ENCODE measurements at regions not wholly inside any gene's neighbourhood (a gene's known extent, or its start where the extent isn't known, plus 50 kb on each side); places are given as distances from the start of the nearest gene placed in this dataset.

- ChIA-PET CTCF (no interaction called here), POLR2A (no interaction called here)
- no peak overlapping the region for H3K4me3 ChIP-seq (ENCODE audit: low read depth, low read length)
- DNase-seq (ENCODE audit: low read depth): no peak
- TF ChIP-seq, protein P1, sequence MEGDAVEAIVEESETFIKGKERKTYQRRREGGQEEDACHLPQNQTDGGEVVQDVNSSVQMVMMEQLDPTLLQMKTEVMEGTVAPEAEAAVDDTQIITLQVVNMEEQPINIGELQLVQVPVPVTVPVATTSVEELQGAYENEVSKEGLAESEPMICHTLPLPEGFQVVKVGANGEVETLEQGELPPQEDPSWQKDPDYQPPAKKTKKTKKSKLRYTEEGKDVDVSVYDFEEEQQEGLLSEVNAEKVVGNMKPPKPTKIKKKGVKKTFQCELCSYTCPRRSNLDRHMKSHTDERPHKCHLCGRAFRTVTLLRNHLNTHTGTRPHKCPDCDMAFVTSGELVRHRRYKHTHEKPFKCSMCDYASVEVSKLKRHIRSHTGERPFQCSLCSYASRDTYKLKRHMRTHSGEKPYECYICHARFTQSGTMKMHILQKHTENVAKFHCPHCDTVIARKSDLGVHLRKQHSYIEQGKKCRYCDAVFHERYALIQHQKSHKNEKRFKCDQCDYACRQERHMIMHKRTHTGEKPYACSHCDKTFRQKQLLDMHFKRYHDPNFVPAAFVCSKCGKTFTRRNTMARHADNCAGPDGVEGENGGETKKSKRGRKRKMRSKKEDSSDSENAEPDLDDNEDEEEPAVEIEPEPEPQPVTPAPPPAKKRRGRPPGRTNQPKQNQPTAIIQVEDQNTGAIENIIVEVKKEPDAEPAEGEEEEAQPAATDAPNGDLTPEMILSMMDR (IDR thresholded peaks at IDR 0.05; ENCODE audit: insufficient read depth, low read depth, low read length): no peak
- no peaks in the 10 kb centered on the region for H3K27me3 ChIP-seq (ENCODE audit: control insufficient read depth, insufficient read depth, low read length)
- no peaks in the 10 kb centered on the region for H3K36me3 ChIP-seq (ENCODE audit: control insufficient read depth, insufficient read depth, low read length)
Measured at GRCh38 chrY:19098349-19098748, 324.8 kb upstream of the HSFY2 start.

DNA sequence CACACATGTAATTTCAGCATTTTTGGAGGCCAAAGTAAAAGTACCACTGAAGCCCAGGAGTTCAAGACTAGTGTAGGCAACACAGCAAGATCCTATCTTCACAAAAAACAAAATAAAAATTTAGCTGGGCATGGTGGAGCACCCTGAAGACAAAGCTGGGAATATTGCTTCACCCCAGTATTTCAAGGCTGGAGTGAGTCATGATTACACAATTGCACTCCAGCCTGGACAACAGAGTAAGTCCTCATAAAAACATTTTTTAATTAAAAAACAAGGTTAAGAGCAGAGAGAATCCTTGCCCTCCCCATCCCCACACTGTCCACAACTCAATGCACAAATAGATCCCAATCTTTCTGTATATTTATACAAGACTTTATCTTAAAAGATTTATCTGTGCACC, 321.9 kb upstream of the HSFY2 start:
- ChIA-PET CTCF (no interaction called here), POLR2A (no interaction called here)
- Histone ChIP-seq H3K4me3 (ENCODE audit: low read depth, low read length) (no peak overlapping the region), H3K27me3 (ENCODE audit: control insufficient read depth, insufficient read depth, low read length) (no peaks in the 10 kb centered on the region), H3K36me3 (ENCODE audit: control insufficient read depth, insufficient read depth, low read length) (no peaks in the 10 kb centered on the region)
- TF ChIP-seq, protein P1 (IDR thresholded peaks at IDR 0.05; ENCODE audit: insufficient read depth, low read depth, low read length): no peak
- no peak for DNase-seq (ENCODE audit: low read depth)

DNA sequence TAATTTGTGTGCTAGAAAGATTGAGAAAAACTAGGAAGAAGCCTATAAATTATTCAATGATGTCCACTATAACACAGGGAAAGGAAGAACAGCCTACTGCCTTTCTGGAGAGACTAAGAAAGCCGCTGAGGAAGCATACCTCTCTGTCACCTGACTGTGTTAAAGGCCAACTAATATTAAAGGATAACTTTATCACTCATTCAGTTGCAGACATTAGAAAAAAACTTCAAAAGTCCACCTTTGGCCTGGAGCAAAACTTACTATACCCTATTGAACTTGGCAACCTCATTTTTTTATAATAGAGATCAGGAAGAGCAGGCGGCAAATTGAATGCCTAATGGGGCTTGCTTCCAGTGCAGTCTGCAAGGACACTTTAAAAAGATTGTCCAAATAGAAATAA, 309.5 kb upstream of the HSFY2 start:
- H3K4me3 ChIP-seq (ENCODE audit: low read depth, low read length): no peak overlapping the region
- no peaks in the 10 kb centered on the region for H3K36me3 ChIP-seq (ENCODE audit: control insufficient read depth, insufficient read depth, low read length)
- ChIA-PET CTCF (no interaction called here), POLR2A (no interaction called here)
- TF ChIP-seq, protein P1 (IDR thresholded peaks at IDR 0.05; ENCODE audit: insufficient read depth, low read depth, low read length): no peak
- H3K27me3 ChIP-seq (ENCODE audit: control insufficient read depth, insufficient read depth, low read length): no peaks in the 10 kb centered on the region
- DNase-seq (ENCODE audit: low read depth): no peak

GRCh38 chrY:19077698-19078113, 304.2 kb upstream of the HSFY2 start:
- H3K27me3 ChIP-seq (ENCODE audit: control insufficient read depth, insufficient read depth, low read length): no peaks in the 10 kb centered on the region
- CTCF ChIA-PET: interaction anchor here (0.6 kb wide), 1 partner anchor 12 kb away, joined by 4 read pairs; no protein-coding TSS in a partner anchor
- POLR2A ChIA-PET: no interaction called here
- DNase-seq (ENCODE audit: low read depth): no peak
- peak overlapping the region; percentile 62 for H3K4me3 ChIP-seq (ENCODE audit: low read depth, low read length)
- H3K36me3 ChIP-seq (ENCODE audit: control insufficient read depth, insufficient read depth, low read length): no peaks in the 10 kb centered on the region
- TF ChIP-seq, protein P1 (IDR thresholded peaks at IDR 0.05; ENCODE audit: insufficient read depth, low read depth, low read length): peak; percentile 18; the same call in 1 of the 2 replicates

DNA sequence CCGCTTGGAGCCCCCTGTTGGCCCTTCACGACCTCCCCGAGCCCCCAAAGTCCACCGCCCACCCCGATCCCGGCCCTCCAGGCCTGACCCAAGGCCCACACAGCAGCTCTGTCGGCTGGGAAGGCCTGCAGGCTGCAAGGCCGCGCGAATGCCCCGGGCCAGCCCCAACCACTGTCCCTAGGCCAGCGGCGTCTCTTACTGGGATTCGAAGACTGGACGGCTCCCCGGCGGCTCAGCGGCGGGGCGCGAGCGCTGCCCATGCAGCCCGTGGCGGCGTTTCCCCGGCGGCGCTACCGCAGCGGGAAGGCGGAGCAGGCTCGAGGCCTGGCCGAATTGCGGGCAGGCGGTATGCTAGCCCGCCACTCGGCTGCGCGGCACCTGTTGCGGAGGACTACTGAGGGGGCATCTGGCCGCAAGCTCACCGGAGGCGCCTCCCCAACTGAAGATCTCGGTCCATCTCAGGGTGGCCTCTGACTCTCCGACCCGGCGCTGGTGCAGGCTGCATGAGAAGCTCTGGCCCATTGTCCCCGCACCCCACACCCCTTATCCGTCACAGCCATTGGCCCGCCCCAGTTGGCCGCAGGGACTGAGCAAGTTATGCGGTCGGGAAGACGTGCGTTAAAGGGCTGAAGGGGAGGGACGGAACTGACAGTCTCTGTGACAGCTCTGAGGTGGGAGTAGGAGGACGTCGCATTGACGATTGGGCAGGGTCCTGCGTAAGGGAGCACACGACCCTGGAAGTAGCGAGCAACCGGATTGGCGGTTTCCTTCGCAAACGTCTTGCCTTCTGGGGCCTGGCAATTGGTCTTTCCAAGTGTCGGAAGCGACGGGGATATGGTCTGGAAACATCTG, 303.5 kb upstream of the HSFY2 start:
- TF ChIP-seq, protein P1 (IDR thresholded peaks at IDR 0.05; ENCODE audit: insufficient read depth, low read depth, low read length): no peak
- H3K27me3 ChIP-seq (ENCODE audit: control insufficient read depth, insufficient read depth, low read length): no peaks in the 10 kb centered on the region
- ChIA-PET POLR2A (no interaction called here), CTCF (interaction anchor here (0.6 kb wide), 1 partner anchor 13 kb away, joined by 4 read pairs; no protein-coding TSS in a partner anchor)
- no peaks in the 10 kb centered on the region for H3K36me3 ChIP-seq (ENCODE audit: control insufficient read depth, insufficient read depth, low read length)
- DNase-seq (ENCODE audit: low read depth): peak; percentile 38
- peak overlapping the region; percentile 62 for H3K4me3 ChIP-seq (ENCODE audit: low read depth, low read length)

All from BJ (cell line).